ENCODE measurements at regions not wholly inside any gene's neighbourhood (a gene's known extent, or its start where the extent isn't known, plus 50 kb on each side); places are given as distances from the start of the nearest gene placed in this dataset.
"Not testable (repeated sequence)": the region's sequence is repeated elsewhere in the genome, so short reads cannot be mapped to it uniquely, and the experiment has no call there.

DNA sequence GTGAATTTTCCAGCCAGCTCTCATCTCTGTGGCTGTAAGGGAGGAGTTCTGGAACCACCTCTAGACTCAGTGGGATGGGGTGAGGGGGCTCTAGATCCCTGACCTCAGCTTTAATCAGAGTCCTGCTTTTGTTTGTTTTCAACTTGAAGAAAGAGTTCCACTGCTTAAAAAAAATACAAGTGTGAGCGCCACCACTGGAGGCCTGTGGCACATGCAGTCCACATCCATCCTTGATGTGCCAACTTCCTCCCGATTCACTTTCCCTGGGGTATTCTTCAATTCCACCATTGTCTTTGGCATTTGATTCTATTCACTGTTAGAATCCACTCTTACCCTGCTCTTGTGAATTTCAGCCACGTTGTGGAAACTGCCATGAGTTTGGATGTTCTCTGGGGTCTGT is 62.4 kb upstream of the GJB6 start:
- Histone ChIP-seq H3K14ac (ENCODE audit: insufficient read depth, low read length) (no peak overlapping the region), H2AFZ (ENCODE audit: low read length) (no peak overlapping the region)

DNA sequence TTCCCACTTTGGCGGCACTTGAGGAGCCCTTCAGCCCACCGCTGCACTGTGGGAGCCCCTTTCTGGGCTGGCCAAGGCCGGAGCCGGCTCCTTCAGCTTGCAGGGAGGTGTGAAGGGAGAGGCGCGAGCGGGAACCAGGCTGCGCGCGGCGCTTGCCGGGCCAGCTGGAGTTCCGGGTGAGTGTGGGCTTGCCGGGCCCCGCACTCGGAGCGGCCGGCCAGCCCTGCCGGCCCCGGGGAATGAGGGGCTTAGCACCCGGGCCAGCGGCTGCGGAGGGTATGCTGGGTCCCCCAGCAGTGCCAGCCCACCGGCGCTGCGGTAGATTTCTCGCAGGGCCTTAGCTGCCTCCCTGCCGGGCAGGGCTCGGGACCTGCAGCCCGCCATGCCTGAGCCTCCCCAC is 60.2 kb upstream of the GJB6 start:
- H3K27ac Mint-ChIP-seq; H2BK120ac ChIP-seq (ENCODE audit: low read depth, low read length, poor library complexity, severe bottlenecking); H3K4me1 Mint-ChIP-seq; H3K79me2 ChIP-seq (ENCODE audit: insufficient read depth, low read length); H3K14ac ChIP-seq (ENCODE audit: insufficient read depth, low read length); H3K27ac ChIP-seq (ENCODE audit: insufficient read length, low read depth, low read length); H4K20me1 ChIP-seq (ENCODE audit: control insufficient read depth, insufficient read depth, insufficient read length); H3K56ac ChIP-seq (ENCODE audit: insufficient read length, low read depth, low read length); H2BK12ac ChIP-seq (ENCODE audit: insufficient read length, low read depth, low read length); H3K4me1 ChIP-seq (ENCODE audit: insufficient read depth, low read length); H2BK20ac ChIP-seq (ENCODE audit: low read depth, low read length, poor library complexity, severe bottlenecking); H2BK5ac ChIP-seq (ENCODE audit: insufficient read length, low read length); H3K23ac ChIP-seq (ENCODE audit: insufficient read length, low read depth, low read length); H3K23me2 ChIP-seq (ENCODE audit: insufficient read length, low read depth, low read length, poor library complexity, severe bottlenecking); DNase-seq; H3K4ac ChIP-seq (ENCODE audit: low read depth, low read length); H3K9ac ChIP-seq (ENCODE audit: extremely low read depth, insufficient read length, low read length); H2BK15ac ChIP-seq (ENCODE audit: low read depth, low read length); H3K27me3 Mint-ChIP-seq (ENCODE audit: low read depth); H4K8ac ChIP-seq (replicated peaks; ENCODE audit: insufficient read length, low read depth, low read length); H3T11ph ChIP-seq (ENCODE audit: low read length); H3K18ac ChIP-seq (ENCODE audit: insufficient read length, low read depth, low read length); H3K36me3 Mint-ChIP-seq (ENCODE audit: insufficient read depth in 1 of 3, low read depth in 3 of 3); H3K4me3 Mint-ChIP-seq; H3K27me3 ChIP-seq (ENCODE audit: insufficient read depth, low read length); H4K5ac ChIP-seq (ENCODE audit: insufficient read length, low read depth, low read length); H2AFZ ChIP-seq (ENCODE audit: low read length); H3K79me1 ChIP-seq (ENCODE audit: insufficient read depth, low read depth, low read length, poor library complexity, severe bottlenecking); H3K9me3 Mint-ChIP-seq; H2AK5ac ChIP-seq (ENCODE audit: insufficient read length, low read length); H4K91ac ChIP-seq (ENCODE audit: insufficient read length, low read depth, low read length); H3K9me3 ChIP-seq (ENCODE audit: control insufficient read depth, low read depth, low read length); H3K4me2 ChIP-seq (ENCODE audit: insufficient read depth, insufficient read length, low read length): not testable (repeated sequence)
- WGBS (ENCODE audit: extremely low coverage, insufficient read length, low lambda C conversion rate): no CpG with 5 or more reads among the region's 30 CpGs

More for the DNA sequence above, 62.4 kb upstream of the GJB6 start:
- Histone ChIP-seq H4K20me1 (ENCODE audit: control insufficient read depth, insufficient read depth, insufficient read length) (no peaks in the 10 kb centered on the region), H2BK20ac (ENCODE audit: low read depth, low read length, poor library complexity, severe bottlenecking) (no peak overlapping the region), H4K5ac (ENCODE audit: insufficient read length, low read depth, low read length) (no peak overlapping the region), H2BK15ac (ENCODE audit: low read depth, low read length) (no peak overlapping the region), H3K23me2 (ENCODE audit: insufficient read length, low read depth, low read length, poor library complexity, severe bottlenecking) (no peaks in the 10 kb centered on the region), H3T11ph (ENCODE audit: low read length) (no peak overlapping the region), H2BK12ac (ENCODE audit: insufficient read length, low read depth, low read length) (no peak overlapping the region), H3K23ac (ENCODE audit: insufficient read length, low read depth, low read length) (no peak overlapping the region), H3K27me3 (ENCODE audit: insufficient read depth, low read length) (no peaks in the 10 kb centered on the region), H3K56ac (ENCODE audit: insufficient read length, low read depth, low read length) (no peak overlapping the region), H3K27ac (ENCODE audit: insufficient read length, low read depth, low read length) (no peak overlapping the region), H3K79me1 (ENCODE audit: insufficient read depth, low read depth, low read length, poor library complexity, severe bottlenecking) (no peaks in the 10 kb centered on the region), H3K4me1 (ENCODE audit: insufficient read depth, low read length) (no peaks in the 10 kb centered on the region), H3K18ac (ENCODE audit: insufficient read length, low read depth, low read length) (no peak overlapping the region), H2BK120ac (ENCODE audit: low read depth, low read length, poor library complexity, severe bottlenecking) (no peak overlapping the region), H3K9ac (ENCODE audit: extremely low read depth, insufficient read length, low read length) (no peak overlapping the region), H2BK5ac (ENCODE audit: insufficient read length, low read length) (no peak overlapping the region), H4K91ac (ENCODE audit: insufficient read length, low read depth, low read length) (no peak overlapping the region), H4K8ac (replicated peaks; ENCODE audit: insufficient read length, low read depth, low read length) (no peak overlapping the region), H3K4me2 (ENCODE audit: insufficient read depth, insufficient read length, low read length) (no peak overlapping the region), H3K79me2 (ENCODE audit: insufficient read depth, low read length) (no peaks in the 10 kb centered on the region), H2AK5ac (ENCODE audit: insufficient read length, low read length) (no peak overlapping the region), H3K4ac (ENCODE audit: low read depth, low read length) (no peak overlapping the region), H3K9me3 (ENCODE audit: control insufficient read depth, low read depth, low read length) (no peaks in the 10 kb centered on the region)
- Mint-ChIP-seq H3K27me3 (ENCODE audit: low read depth) (no peaks in the 10 kb centered on the region; the same call in 1 of the 2 replicates), H3K36me3 (ENCODE audit: insufficient read depth in 1 of 3, low read depth in 3 of 3) (no peaks in the 10 kb centered on the region), H3K27ac (no peak overlapping the region), H3K9me3 (peaks cover 0 to 3% of the 10 kb centered on the region in 2 experiments; a peak in 1 of 5 replicates), H3K4me1 (peaks cover 7 to 9% of the 10 kb centered on the region in 2 experiments), H3K4me3 (no peak overlapping the region)
- TF ChIP-seq, protein P1, sequence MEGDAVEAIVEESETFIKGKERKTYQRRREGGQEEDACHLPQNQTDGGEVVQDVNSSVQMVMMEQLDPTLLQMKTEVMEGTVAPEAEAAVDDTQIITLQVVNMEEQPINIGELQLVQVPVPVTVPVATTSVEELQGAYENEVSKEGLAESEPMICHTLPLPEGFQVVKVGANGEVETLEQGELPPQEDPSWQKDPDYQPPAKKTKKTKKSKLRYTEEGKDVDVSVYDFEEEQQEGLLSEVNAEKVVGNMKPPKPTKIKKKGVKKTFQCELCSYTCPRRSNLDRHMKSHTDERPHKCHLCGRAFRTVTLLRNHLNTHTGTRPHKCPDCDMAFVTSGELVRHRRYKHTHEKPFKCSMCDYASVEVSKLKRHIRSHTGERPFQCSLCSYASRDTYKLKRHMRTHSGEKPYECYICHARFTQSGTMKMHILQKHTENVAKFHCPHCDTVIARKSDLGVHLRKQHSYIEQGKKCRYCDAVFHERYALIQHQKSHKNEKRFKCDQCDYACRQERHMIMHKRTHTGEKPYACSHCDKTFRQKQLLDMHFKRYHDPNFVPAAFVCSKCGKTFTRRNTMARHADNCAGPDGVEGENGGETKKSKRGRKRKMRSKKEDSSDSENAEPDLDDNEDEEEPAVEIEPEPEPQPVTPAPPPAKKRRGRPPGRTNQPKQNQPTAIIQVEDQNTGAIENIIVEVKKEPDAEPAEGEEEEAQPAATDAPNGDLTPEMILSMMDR (conservative IDR thresholded peaks at IDR 0.05): peak; percentile 68
- no CpG with 5 or more reads among the region's 3 CpGs for WGBS (ENCODE audit: extremely low coverage, insufficient read length, low lambda C conversion rate)
- peak; percentile 45 for DNase-seq
